ENCODE measurements at regions not wholly inside any gene's neighbourhood (a gene's known extent, or its start where the extent isn't known, plus 50 kb on each side); places are given as distances from the start of the nearest gene placed in this dataset.

DNA sequence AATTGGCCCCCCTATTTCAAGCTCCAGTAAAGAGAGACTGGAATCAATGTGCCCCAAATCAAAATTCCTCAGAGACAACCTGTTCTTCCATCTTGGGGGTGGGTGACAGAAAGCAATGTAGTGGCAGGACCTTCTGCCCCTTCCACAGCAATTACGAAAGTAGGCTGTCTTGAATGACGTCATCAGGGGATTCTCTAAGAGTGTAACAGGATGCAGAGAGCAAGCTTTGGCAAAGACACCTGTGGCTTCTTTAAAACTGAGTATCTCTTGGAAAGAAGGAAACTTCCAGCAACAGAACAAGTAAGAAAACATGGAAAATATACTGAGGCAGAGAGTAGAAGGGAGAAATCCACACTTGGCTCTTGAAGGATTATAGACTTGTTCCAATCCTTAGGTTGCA lies 247.6 kb upstream of the PDE4D start:
- TF ChIP-seq, protein P1, sequence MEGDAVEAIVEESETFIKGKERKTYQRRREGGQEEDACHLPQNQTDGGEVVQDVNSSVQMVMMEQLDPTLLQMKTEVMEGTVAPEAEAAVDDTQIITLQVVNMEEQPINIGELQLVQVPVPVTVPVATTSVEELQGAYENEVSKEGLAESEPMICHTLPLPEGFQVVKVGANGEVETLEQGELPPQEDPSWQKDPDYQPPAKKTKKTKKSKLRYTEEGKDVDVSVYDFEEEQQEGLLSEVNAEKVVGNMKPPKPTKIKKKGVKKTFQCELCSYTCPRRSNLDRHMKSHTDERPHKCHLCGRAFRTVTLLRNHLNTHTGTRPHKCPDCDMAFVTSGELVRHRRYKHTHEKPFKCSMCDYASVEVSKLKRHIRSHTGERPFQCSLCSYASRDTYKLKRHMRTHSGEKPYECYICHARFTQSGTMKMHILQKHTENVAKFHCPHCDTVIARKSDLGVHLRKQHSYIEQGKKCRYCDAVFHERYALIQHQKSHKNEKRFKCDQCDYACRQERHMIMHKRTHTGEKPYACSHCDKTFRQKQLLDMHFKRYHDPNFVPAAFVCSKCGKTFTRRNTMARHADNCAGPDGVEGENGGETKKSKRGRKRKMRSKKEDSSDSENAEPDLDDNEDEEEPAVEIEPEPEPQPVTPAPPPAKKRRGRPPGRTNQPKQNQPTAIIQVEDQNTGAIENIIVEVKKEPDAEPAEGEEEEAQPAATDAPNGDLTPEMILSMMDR (IDR thresholded peaks at IDR 0.05), result no peak
- TF ChIP-seq POLR2A (IDR thresholded peaks at IDR 0.05), result no peak
